K562 (cell line): ENCODE measurements at regions not wholly inside any gene's neighbourhood (a gene's known extent, or its start where the extent isn't known, plus 50 kb on each side); places are given as distances from the start of the nearest gene placed in this dataset.

Experiments used
- ATAC-seq: fragments of 200-7000 bp; cut with Tn5 transposase; 3 replicates; pipeline ENCODE4 v1.9.1; 2020; ENCODE audit warnings: moderate library complexity
- BruUV-seq: library from RNA; stranded (reverse); fragments of 400-500 nt; replicated peaks from 2 replicates; lab custom pipeline; 2021; lab: Mats Ljungman, UMichigan
- CTCF ChIA-PET: fragments of 300-600 bp; formaldehyde crosslinking; extraction: SDS; loops from one replicate; lab custom pipeline; 2021; ENCODE audit warnings: low intra/inter-chr PET ratio; lab: Yijun Ruan, JAX
- POLR2A ChIA-PET: fragments of 300-600, 350-650 bp; sonication (Branson Sonifier 250); formaldehyde crosslinking; extraction: SDS; loops from one replicate; lab custom pipeline; 2021; ENCODE audit warnings: antibody characterized with exemption, inconsistent platforms; lab: Yijun Ruan, JAX
- DNase-seq, 4 experiments: peaks; one replicate each; pipeline versions ENCODE4 v3.0.0 to v3.0.0-alpha.2; 2011 to 2018; ENCODE audit warnings: low spot score in 3 of 4, mixed read lengths in 3 of 4; ENCODE audit errors: extremely low read depth in 1 of 4
- FAIRE-seq: peaks from 2 replicates; lab custom pipeline; 2011; peaks lifted over from hg19 to GRCh38; lab: Jason Lieb, UNC
- H2AFZ ChIP-seq: 2 replicates; pipeline ENCODE4 v1.6.0; 2011; ENCODE audit warnings: low read depth, low read length, control low read depth, inconsistent platforms
- H3K27ac ChIP-seq: fragments of 200-600 bp; 3 replicates; pipeline ENCODE4 v1.8.0; 2011; ENCODE audit warnings: low read depth, mild to moderate bottlenecking, control low read depth, inconsistent platforms, low read length, moderate library complexity, mixed read lengths; ENCODE audit errors: extremely low read depth
- H3K27me3 ChIP-seq, 2 experiments: fragments of 300-600 bp in 1 of 2; 2 replicates in 1 of 2; 3 replicates in 1 of 2; pipeline versions ENCODE4 v1.6.0 to v1.8.0; 2011; ENCODE audit warnings: inconsistent platforms in 2 of 2, low read length in 2 of 2, mild to moderate bottlenecking in 1 of 2, mixed read lengths in 1 of 2, moderate library complexity in 1 of 2; ENCODE audit not compliant: control insufficient read depth in 2 of 2, insufficient read depth in 2 of 2
- H3K36me3 ChIP-seq: fragments of 300-600 bp; 3 replicates; pipeline ENCODE4 v1.8.0; 2011; ENCODE audit warnings: mild to moderate bottlenecking, low read length, inconsistent platforms; ENCODE audit not compliant: control insufficient read depth, insufficient read depth
- H3K4me1 ChIP-seq, 2 experiments: fragments of 200-600 bp in 1 of 2; replicated peaks in 1 of 2; 2 replicates in 1 of 2; 3 replicates in 1 of 2; pipeline versions ENCODE4 v1.5.1 to v1.8.0; 2011; ENCODE audit warnings: inconsistent platforms in 2 of 2, low read length in 2 of 2, mild to moderate bottlenecking in 1 of 2, mixed read lengths in 1 of 2, moderate library complexity in 1 of 2; ENCODE audit not compliant: control insufficient read depth in 2 of 2, insufficient read depth in 2 of 2
- H3K4me2 ChIP-seq: 2 replicates; pipeline ENCODE4 v1.6.1; 2011; ENCODE audit warnings: low read length, control low read depth, inconsistent platforms, mixed read lengths; ENCODE audit not compliant: insufficient read depth
- H3K4me3 ChIP-seq: fragments of 200-600 bp; sonication (generic), shearing (Covaris generic); 2 replicates; pipeline ENCODE4 v1.5.1; 2016; ENCODE audit warnings: control low read depth, inconsistent platforms
- H3K79me2 ChIP-seq: fragments of 200-600 bp; 3 replicates; pipeline ENCODE4 v1.8.0; 2011; ENCODE audit warnings: low read length, inconsistent platforms; ENCODE audit not compliant: control insufficient read depth, insufficient read depth
- H3K9ac ChIP-seq, 2 experiments: 2 replicates each; pipeline versions ENCODE4 v1.6.0 to v1.6.1; 2011; ENCODE audit warnings: low read depth in 2 of 2, low read length in 2 of 2, control low read depth in 1 of 2, inconsistent platforms in 1 of 2, mild to moderate bottlenecking in 1 of 2, mixed read lengths in 1 of 2; ENCODE audit not compliant: insufficient read depth in 1 of 2
- H3K9me1 ChIP-seq: one replicate; pipeline ENCODE4 v1.6.0; 2011; ENCODE audit warnings: inconsistent platforms, mild to moderate bottlenecking, low read length, moderate library complexity; ENCODE audit not compliant: control insufficient read depth, insufficient read depth
- H3K9me3 ChIP-seq: replicated peaks from 2 replicates; pipeline ENCODE4 v1.5.1; 2011; ENCODE audit warnings: low read depth, low read length, inconsistent platforms; ENCODE audit not compliant: control insufficient read depth, insufficient read depth
- H4K20me1 ChIP-seq: replicated peaks from 2 replicates; pipeline ENCODE4 v1.6.1; 2011; ENCODE audit warnings: low read length, inconsistent platforms, mixed read lengths; ENCODE audit not compliant: control insufficient read depth, insufficient read depth
- FOXK1 ChIP-seq: sonication (generic); formaldehyde crosslinking; IDR thresholded peaks from 2 replicates; pipeline ENCODE4 v1.8.0; 2022; ENCODE audit warnings: missing genetic modification reagents, mild to moderate bottlenecking, borderline replicate concordance
- NUFIP1 ChIP-seq: fragments of 450-650 bp; IDR thresholded peaks from 2 replicates; pipeline ENCODE4 v1.6.1; 2018; ENCODE audit not compliant: partially characterized antibody
- SNRNP70 ChIP-seq: fragments of 200-400 bp; formaldehyde crosslinking; optimal IDR thresholded peaks from 2 replicates; pipeline ENCODE3; 2017; ENCODE audit warnings: low read depth, low read length
- TAF15 ChIP-seq: fragments of 200-400 bp; formaldehyde crosslinking; IDR thresholded peaks from 2 replicates; pipeline ENCODE4 v1.6.1; 2017; ENCODE audit warnings: mild to moderate bottlenecking, low read depth, low read length, moderate library complexity
- ZNF24 ChIP-seq: fragments of 450-650 bp; IDR thresholded peaks from 2 replicates; pipeline ENCODE4 v1.6.1; 2016
- in situ Hi-C: fragments of 300-500 bp; cut with MboI; formaldehyde crosslinking; loops from 4 replicates; pipeline ENCODE4 v1.15.0; 2018; ENCODE audit warnings: inconsistent platforms, mixed read lengths
- intact Hi-C: fragments of 100-400 bp; cut with micrococcal nuclease; formaldehyde crosslinking; loops from 2 replicates; pipeline ENCODE4 v1.14.2; 2022
- TF ChIP-seq, protein P1 (sequence below): IDR thresholded peaks from 2 replicates; pipeline ENCODE4 v1.6.1; 2012; ENCODE audit warnings: low read depth, low read length, improper control_type of control experiment, borderline replicate concordance
- TF ChIP-seq, protein P2 (sequence below): IDR thresholded peaks from 3 replicates; pipeline ENCODE4 v1.6.1; 2011; ENCODE audit warnings: borderline replicate concordance, mild to moderate bottlenecking; ENCODE audit not compliant: insufficient read length, insufficient read depth

DNA sequence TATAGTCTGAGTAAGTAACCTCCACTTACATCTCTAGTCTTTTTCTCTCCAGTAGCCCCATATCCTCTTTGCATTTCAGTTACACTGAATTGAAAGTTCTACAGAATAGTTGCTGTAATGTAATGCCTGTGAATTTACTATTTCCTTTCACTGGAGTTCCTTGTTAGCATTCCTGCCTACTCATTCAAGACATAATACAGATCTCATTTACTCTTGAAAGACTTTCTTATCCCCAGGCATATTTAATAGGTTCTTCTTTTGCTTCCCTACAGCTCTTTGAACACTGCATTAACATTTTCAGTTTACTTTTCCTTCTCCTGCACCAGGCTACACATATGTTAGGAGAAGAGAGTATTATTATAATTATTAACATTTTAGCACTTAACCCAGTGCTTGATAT lies 87.6 kb upstream of the OR13F1 start:
- H3K27me3 ChIP-seq, result no peaks in the 10 kb centered on the region
- ChIA-PET POLR2A (no interaction called here), CTCF (no interaction called here)
- no peaks in the 10 kb centered on the region for H3K4me1 ChIP-seq
- H3K4me3 ChIP-seq, result no peak overlapping the region
- ATAC-seq (no peak), DNase-seq (no peak), FAIRE-seq (no peak)
- H3K4me2 ChIP-seq, result no peak overlapping the region
- intact Hi-C loops (no loop called here), in situ Hi-C loops (no loop called here)
- H4K20me1 ChIP-seq, result no peaks in the 10 kb centered on the region
- no peak overlapping the region for H3K9ac ChIP-seq
- H3K27ac ChIP-seq, result no peak overlapping the region
- BruUV-seq, result no TSS peak
- H3K36me3 ChIP-seq, result no peaks in the 10 kb centered on the region
- H3K79me2 ChIP-seq, result no peaks in the 10 kb centered on the region
- no peaks in the 10 kb centered on the region for H3K9me1 ChIP-seq
- no peak overlapping the region for H2AFZ ChIP-seq
- TF ChIP-seq ZNF24 (no peak), NUFIP1 (no peak), SNRNP70 (no peak), TAF15 (no peak), FOXK1 (CRISPR knock-in tag) (no peak)
- TF ChIP-seq, protein P1, sequence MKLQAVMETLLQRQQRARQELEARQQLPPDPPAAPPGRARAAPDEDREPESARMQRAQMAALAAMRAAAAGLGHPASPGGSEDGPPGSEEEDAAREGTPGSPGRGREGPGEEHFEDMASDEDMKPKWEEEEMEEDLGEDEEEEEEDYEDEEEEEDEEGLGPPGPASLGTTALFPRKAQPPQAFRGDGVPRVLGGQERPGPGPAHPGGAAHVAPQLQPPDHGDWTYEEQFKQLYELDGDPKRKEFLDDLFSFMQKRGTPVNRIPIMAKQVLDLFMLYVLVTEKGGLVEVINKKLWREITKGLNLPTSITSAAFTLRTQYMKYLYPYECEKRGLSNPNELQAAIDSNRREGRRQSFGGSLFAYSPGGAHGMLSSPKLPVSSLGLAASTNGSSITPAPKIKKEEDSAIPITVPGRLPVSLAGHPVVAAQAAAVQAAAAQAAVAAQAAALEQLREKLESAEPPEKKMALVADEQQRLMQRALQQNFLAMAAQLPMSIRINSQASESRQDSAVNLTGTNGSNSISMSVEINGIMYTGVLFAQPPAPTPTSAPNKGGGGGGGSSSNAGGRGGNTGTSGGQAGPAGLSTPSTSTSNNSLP, result no peak
- TF ChIP-seq, protein P2, sequence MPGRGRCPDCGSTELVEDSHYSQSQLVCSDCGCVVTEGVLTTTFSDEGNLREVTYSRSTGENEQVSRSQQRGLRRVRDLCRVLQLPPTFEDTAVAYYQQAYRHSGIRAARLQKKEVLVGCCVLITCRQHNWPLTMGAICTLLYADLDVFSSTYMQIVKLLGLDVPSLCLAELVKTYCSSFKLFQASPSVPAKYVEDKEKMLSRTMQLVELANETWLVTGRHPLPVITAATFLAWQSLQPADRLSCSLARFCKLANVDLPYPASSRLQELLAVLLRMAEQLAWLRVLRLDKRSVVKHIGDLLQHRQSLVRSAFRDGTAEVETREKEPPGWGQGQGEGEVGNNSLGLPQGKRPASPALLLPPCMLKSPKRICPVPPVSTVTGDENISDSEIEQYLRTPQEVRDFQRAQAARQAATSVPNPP, result no peak
- TF ChIP-seq, all 486 proteins: peak for 0
- no peaks in the 10 kb centered on the region for H3K9me3 ChIP-seq
